Neuron (in vitro differentiated cells): ENCODE measurements at regions not wholly inside any gene's neighbourhood (a gene's known extent, or its start where the extent isn't known, plus 50 kb on each side); places are given as distances from the start of the nearest gene placed in this dataset.

ENCODE experiments used
- H2AFZ ChIP-seq: one replicate; pipeline ENCODE4 v1.6.1; 2013; ENCODE audit warnings: low read depth, mild to moderate bottlenecking, inconsistent platforms, low read length, moderate library complexity
- H3K27me3 ChIP-seq: one replicate; pipeline ENCODE4 v1.6.1; 2013; ENCODE audit warnings: low read length; ENCODE audit not compliant: insufficient read depth
- H3K36me3 ChIP-seq: one replicate; pipeline ENCODE4 v1.6.1; 2013; ENCODE audit warnings: low read length; ENCODE audit not compliant: insufficient read depth
- H3K4me1 ChIP-seq: one replicate; pipeline ENCODE4 v1.6.1; 2013; ENCODE audit warnings: low read length; ENCODE audit not compliant: insufficient read depth
- H3K4me3 ChIP-seq: 2 replicates; pipeline ENCODE4 v1.5.1; 2013; ENCODE audit warnings: mild to moderate bottlenecking, low read length, moderate library complexity
- H3K9me3 ChIP-seq: one replicate; pipeline ENCODE4 v1.6.1; 2013; ENCODE audit warnings: low read length

DNA sequence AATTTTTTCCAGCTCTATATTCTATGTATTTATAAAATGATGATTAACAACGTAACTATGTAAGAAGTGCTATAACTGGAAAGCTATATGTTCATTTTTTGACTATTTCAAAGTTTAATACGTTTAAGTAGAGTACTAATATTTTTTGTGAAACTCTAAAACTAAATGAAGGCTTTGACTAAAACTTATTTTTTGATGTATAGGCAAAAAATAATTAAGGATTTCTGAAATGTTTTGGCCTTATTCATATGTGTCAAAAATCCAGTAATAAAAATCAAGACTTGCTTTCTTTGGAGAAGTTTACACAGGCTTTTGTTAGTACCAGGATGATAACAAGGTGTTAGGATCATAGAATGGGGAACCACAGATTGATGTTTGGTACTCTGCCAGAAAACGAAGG lies 58.2 kb upstream of the ZEB2 start:
- Histone ChIP-seq H3K27me3 (no peaks in the 10 kb centered on the region), H3K4me1 (peaks cover 21% of the 10 kb centered on the region), H3K36me3 (no peaks in the 10 kb centered on the region), H3K9me3 (no peaks in the 10 kb centered on the region), H2AFZ (no peak overlapping the region), H3K4me3 (no peak overlapping the region)

DNA sequence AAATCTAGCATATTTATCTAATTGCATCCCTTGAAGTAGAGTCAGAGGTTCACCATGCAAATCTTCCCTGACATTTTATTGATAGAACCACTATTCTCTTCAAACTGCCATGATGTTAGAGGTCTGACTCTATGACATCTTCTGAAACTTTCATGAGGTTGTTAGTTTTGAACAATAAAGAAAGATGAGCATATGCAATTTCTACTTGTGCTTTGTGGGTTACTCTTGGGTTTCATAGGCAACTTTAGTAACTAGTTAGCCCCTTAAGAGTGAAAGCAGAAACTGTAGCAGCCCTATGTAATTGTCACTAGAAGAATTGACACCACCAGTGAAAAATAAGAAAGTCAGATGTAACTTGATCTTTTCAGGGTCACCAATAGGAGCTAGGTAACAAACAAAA lies 53.1 kb upstream of the ZEB2 start:
- Histone ChIP-seq H2AFZ (no peak overlapping the region), H3K36me3 (no peaks in the 10 kb centered on the region), H3K9me3 (no peaks in the 10 kb centered on the region), H3K27me3 (no peaks in the 10 kb centered on the region), H3K4me1 (peaks cover 6% of the 10 kb centered on the region), H3K4me3 (no peak overlapping the region)

DNA sequence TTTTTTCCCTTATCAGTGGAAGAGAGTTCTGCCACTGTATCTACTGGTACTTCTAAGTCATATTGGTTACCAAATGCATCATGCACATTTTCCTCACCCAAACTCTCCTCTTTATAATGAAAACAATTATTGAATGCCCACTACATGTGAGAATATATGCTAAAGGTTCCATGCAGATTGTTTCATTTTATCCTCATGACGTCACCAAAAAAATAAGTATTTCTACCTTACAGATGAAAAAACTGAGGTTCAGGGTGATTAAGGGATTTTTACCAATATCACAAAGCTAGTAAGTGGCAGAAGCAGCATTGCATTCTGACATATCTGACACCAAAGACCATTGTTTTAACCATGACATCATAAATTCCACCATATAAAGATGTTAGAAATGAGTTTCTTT lies 51.9 kb upstream of the ZEB2 start:
- Histone ChIP-seq H3K27me3 (no peaks in the 10 kb centered on the region), H3K4me3 (no peak overlapping the region), H3K36me3 (no peaks in the 10 kb centered on the region), H3K4me1 (peaks cover 14% of the 10 kb centered on the region), H2AFZ (no peak overlapping the region), H3K9me3 (no peaks in the 10 kb centered on the region)

DNA sequence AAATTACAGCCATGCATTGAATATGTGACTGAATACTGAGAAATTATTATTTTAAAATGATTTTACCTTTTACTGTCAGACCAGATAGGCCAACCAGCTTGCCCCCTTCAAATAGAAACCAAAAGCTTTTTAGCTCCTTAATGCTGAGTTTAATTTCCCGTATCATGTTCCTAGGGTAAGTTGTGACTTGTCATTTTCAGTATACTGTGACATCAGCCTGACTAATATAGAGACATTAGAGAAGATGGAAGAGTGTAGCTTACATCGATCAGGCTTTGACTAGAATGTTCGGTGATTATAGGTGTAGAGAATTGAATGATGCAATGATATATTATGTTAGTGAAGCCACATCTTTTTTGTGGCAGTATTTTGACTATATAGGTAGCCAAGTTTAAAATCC lies 50.6 kb upstream of the ZEB2 start:
- Histone ChIP-seq H3K36me3 (no peaks in the 10 kb centered on the region), H3K9me3 (no peaks in the 10 kb centered on the region)

More for the DNA sequence above, 50.6 kb upstream of the ZEB2 start:
- H3K4me3 ChIP-seq, result no peak overlapping the region
- H3K4me1 ChIP-seq, result peaks cover 20% of the 10 kb centered on the region
- no peak overlapping the region for H2AFZ ChIP-seq
- H3K27me3 ChIP-seq, result no peaks in the 10 kb centered on the region
